IMR-90 (cell line): ENCODE measurements at regions not wholly inside any gene's neighbourhood (a gene's known extent, or its start where the extent isn't known, plus 50 kb on each side); places are given as distances from the start of the nearest gene placed in this dataset.

Source experiments
- CEBPB ChIP-seq: IDR thresholded peaks from 2 replicates; pipeline ENCODE4 v1.6.1; 2012; ENCODE audit warnings: low read depth, low read length, improper control_type of control experiment
- MXI1 ChIP-seq: IDR thresholded peaks from 2 replicates; pipeline ENCODE4 v1.6.1; 2012; ENCODE audit warnings: low read depth, mild to moderate bottlenecking, low read length, moderate library complexity, borderline replicate concordance
- POLR2A ChIP-seq: IDR thresholded peaks from 2 replicates; pipeline ENCODE4 v1.6.1; 2012; ENCODE audit warnings: mild to moderate bottlenecking, low read depth, low read length
- RCOR1 ChIP-seq: IDR thresholded peaks from 2 replicates; pipeline ENCODE4 v1.6.1; 2012; ENCODE audit warnings: mild to moderate bottlenecking, low read length, improper control_type of control experiment; ENCODE audit not compliant: insufficient replicate concordance
- RFX5 ChIP-seq: IDR thresholded peaks from 2 replicates; pipeline ENCODE4 v1.8.0; 2012; ENCODE audit warnings: low read depth, mild to moderate bottlenecking, low read length, moderate library complexity
- TF ChIP-seq, protein P1 (sequence below): conservative IDR thresholded peaks from 2 replicates; pipeline ENCODE4 v1.5.1; 2012; ENCODE audit warnings: mild to moderate bottlenecking, low read depth, low read length, improper control_type of control experiment
- TF ChIP-seq, protein P2 (sequence below): fragments of 150-350 bp; IDR thresholded peaks from 2 replicates; pipeline ENCODE4 v1.6.1; 2017; ENCODE audit warnings: mild to moderate bottlenecking, antibody characterized with exemption, low read length, low read depth
- TF ChIP-seq, protein P3 (sequence below): fragments of 150-350 bp; IDR thresholded peaks from 2 replicates; pipeline ENCODE4 v1.6.1; 2016; ENCODE audit warnings: low read depth, mild to moderate bottlenecking, low read length, moderate library complexity, borderline replicate concordance

DNA sequence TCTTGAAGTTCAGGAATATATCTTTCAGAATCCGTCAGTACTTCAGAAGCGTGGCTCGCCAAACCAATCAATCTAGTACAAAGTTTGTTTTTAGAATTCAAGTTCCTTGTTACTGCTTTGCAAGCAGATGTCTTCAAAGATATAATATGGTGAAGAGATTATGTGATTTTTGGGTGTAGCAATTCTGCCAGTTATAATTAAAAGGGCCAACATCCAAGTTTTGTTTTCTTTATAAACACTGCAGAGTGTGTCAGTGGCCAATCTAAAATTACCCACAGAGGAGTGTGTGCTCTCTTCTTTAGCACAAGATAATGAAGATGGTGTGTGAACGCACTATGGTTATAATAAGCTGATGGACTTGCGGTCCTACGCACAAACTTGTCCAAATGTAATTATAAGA is 493.6 kb upstream of the MDFIC2 start:
- TF ChIP-seq CEBPB, result no peak
- TF ChIP-seq, protein P1, sequence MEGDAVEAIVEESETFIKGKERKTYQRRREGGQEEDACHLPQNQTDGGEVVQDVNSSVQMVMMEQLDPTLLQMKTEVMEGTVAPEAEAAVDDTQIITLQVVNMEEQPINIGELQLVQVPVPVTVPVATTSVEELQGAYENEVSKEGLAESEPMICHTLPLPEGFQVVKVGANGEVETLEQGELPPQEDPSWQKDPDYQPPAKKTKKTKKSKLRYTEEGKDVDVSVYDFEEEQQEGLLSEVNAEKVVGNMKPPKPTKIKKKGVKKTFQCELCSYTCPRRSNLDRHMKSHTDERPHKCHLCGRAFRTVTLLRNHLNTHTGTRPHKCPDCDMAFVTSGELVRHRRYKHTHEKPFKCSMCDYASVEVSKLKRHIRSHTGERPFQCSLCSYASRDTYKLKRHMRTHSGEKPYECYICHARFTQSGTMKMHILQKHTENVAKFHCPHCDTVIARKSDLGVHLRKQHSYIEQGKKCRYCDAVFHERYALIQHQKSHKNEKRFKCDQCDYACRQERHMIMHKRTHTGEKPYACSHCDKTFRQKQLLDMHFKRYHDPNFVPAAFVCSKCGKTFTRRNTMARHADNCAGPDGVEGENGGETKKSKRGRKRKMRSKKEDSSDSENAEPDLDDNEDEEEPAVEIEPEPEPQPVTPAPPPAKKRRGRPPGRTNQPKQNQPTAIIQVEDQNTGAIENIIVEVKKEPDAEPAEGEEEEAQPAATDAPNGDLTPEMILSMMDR, result no peak
- TF ChIP-seq POLR2A, result no peak
- no peak for TF ChIP-seq MXI1
- TF ChIP-seq, protein P2, sequence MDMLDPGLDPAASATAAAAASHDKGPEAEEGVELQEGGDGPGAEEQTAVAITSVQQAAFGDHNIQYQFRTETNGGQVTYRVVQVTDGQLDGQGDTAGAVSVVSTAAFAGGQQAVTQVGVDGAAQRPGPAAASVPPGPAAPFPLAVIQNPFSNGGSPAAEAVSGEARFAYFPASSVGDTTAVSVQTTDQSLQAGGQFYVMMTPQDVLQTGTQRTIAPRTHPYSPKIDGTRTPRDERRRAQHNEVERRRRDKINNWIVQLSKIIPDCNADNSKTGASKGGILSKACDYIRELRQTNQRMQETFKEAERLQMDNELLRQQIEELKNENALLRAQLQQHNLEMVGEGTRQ, result no peak
- TF ChIP-seq, protein P3, sequence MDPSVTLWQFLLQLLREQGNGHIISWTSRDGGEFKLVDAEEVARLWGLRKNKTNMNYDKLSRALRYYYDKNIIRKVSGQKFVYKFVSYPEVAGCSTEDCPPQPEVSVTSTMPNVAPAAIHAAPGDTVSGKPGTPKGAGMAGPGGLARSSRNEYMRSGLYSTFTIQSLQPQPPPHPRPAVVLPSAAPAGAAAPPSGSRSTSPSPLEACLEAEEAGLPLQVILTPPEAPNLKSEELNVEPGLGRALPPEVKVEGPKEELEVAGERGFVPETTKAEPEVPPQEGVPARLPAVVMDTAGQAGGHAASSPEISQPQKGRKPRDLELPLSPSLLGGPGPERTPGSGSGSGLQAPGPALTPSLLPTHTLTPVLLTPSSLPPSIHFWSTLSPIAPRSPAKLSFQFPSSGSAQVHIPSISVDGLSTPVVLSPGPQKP, result no peak
- TF ChIP-seq RCOR1, result no peak
- no peak for TF ChIP-seq RFX5
